Fibroblast of pulmonary artery (primary cell): ENCODE measurements at regions not wholly inside any gene's neighbourhood (a gene's known extent, or its start where the extent isn't known, plus 50 kb on each side); places are given as distances from the start of the nearest gene placed in this dataset.

Source experiments
- DNase-seq: peaks from one replicate; pipeline ENCODE4 v3.0.0-alpha.2; 2010; ENCODE audit warnings: low read depth
- H3K4me3 ChIP-seq: replicated peaks from 2 replicates; pipeline ENCODE4 v1.5.1; 2011; ENCODE audit warnings: low read depth, mild to moderate bottlenecking, control low read depth, low read length, moderate library complexity
- TF ChIP-seq, protein P1 (sequence below): IDR thresholded peaks from 2 replicates; pipeline ENCODE4 v1.5.1; 2011; ENCODE audit warnings: mild to moderate bottlenecking, control low read depth, low read length, inconsistent platforms; ENCODE audit errors: missing control alignments

DNA sequence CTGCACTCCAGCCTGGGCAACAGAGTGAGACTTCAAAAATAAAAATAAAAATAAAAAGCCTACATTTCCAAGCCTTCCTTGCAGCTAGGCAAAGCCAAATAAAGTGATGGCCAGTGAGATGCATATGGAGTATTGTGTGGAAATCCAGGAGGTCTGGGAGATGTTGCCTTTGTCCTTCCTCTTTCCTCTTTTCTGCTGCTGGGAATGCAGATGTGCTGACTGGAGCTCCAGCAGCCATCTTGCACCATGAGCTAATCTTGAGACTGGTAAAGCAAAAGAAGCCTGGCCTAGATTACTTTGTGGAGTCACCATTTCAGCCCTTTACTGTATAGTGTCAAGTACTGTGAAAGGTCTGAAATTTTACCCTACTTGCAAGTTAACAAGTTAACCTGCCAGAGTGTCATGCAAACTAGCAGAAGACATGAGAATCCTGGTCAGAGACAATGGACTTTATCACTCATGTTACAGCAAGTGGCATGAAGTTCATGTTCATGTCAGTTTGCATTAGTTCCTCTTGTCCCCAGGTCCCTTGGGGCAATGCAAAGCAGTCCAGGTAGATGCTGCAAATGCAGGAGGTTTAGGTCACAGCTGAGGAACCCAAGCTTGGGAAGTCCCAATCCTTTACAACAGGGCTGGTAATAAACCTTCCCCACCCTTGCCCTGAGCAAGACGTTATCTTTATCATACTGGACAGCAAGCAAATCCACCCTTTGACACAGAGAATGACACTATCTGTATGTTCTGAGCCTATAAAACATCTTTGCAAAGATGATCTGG is 103.1 kb downstream of the TLE3 start:
- TF ChIP-seq, protein P1, sequence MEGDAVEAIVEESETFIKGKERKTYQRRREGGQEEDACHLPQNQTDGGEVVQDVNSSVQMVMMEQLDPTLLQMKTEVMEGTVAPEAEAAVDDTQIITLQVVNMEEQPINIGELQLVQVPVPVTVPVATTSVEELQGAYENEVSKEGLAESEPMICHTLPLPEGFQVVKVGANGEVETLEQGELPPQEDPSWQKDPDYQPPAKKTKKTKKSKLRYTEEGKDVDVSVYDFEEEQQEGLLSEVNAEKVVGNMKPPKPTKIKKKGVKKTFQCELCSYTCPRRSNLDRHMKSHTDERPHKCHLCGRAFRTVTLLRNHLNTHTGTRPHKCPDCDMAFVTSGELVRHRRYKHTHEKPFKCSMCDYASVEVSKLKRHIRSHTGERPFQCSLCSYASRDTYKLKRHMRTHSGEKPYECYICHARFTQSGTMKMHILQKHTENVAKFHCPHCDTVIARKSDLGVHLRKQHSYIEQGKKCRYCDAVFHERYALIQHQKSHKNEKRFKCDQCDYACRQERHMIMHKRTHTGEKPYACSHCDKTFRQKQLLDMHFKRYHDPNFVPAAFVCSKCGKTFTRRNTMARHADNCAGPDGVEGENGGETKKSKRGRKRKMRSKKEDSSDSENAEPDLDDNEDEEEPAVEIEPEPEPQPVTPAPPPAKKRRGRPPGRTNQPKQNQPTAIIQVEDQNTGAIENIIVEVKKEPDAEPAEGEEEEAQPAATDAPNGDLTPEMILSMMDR: no peak
- no peak for DNase-seq
- H3K4me3 ChIP-seq: no peak overlapping the region

DNA sequence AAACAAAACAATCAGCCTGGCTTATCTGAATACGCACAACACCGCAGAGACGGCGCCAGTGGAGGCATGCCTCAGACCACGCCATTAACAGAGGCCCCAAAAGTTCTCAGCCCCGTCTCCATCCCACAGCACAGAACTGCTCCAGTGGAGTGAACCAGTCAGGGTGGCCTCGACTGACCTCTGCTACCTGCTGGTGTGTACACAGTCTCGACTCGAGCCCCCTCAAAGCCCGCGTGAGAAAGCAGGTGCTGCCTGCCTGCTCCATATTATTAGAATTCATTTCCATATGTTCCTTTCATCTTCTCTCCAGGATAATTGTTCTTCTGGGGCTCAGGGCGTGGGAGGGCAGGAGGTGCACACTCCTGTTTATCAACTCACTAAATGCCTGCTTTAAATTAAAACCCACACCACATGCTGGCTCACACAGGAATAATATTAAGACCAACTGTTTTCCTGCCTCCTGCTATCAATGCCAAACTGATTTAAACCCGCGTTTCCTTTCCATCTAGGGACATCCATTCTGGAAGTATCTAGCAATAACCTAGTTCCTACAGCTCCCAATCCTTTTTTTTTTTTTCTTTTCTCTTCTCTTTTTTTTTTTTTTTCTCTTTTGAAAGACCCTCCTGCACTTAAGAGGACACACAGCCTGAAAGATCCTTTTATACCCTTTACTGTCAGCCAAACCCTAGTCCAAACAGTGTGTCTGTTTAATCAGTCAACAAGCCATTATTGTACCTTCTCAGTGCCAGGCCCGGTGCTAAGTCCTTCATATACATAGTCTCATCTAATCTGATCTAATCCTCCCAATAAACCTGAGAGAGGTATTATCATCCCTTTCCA is 101.2 kb downstream of the TLE3 start:
- TF ChIP-seq, protein P1: no peak
- no peak for DNase-seq
- no peak overlapping the region for H3K4me3 ChIP-seq

DNA sequence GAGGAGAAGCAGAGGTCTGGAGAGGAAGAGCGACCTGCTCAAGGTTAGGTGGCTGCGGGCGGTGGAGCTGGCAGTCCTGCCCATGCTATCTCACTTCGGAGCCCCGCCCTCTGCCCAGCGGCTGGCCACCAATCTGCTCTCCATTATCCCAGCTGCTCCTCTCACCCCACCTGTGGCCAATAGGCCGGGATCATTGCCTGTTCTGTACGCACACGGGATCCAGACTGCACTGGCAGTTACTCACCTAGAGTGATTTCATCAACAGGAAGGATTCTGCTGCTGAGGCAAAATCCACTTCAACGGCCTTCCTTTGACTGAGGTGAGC is 100.6 kb downstream of the TLE3 start:
- DNase-seq: no peak
- H3K4me3 ChIP-seq: no peak overlapping the region
- TF ChIP-seq, protein P1: no peak
